ENCODE measurements at regions not wholly inside any gene's neighbourhood (a gene's known extent, or its start where the extent isn't known, plus 50 kb on each side); places are given as distances from the start of the nearest gene placed in this dataset.

DNA sequence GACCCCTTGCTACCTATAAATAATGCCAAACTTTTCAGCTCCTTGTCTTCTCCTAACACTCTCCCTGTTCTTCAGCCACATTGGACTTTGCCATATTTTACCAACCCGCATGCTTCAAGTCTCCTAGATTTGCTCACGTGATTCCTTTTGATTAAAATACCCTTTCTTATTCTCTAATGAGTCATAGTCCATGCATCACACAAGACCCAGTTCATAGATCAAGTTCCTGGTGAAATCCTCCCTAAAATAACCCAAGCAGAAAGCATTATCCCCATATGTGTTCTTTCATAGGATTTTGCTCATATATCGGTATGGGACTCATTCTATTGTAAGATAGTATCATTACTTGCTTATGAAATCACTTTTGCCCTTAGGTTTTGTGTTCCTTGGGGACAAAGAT is 108.9 kb upstream of the STXBP5 start:
- no peak for FAIRE-seq

DNA sequence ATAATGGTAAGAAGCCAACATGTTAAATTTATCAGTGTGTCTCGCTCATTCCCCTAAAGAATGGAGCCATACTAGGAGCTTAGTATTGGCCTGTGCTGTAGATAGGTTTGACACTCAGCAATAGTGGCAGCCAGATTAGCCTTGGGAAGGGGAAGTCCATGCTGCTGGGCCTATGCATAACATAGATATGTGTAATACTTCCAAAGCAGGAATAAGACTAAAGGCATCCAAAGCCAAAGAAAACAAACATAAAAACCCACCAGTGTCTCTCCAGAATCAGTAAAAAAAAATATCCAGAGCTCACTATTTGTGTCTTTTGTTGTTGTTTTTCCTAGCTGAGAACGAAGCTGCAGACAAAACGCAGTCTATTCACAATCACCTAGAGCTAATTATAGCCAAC is 104.2 kb upstream of the STXBP5 start:
- FAIRE-seq: no peak

DNA sequence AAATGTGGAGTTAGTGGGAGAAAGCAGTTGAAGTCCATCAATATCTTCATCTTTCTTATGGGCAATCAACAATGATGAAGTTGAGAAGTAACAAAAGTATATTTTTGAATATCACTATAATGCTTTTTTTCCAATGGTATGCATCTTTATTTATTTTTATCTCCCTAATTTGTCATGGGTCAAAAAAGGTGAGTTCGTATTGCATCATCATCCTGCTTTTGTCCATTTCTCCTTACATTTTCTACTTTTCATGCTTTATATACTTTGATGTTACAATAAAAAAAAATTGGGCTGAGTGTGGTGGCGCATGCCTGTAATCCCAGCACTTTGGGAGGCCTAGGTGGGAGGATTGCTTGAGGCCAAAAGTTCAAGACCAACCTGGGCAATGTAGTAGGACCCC is 101.2 kb upstream of the STXBP5 start:
- FAIRE-seq: no peak

DNA sequence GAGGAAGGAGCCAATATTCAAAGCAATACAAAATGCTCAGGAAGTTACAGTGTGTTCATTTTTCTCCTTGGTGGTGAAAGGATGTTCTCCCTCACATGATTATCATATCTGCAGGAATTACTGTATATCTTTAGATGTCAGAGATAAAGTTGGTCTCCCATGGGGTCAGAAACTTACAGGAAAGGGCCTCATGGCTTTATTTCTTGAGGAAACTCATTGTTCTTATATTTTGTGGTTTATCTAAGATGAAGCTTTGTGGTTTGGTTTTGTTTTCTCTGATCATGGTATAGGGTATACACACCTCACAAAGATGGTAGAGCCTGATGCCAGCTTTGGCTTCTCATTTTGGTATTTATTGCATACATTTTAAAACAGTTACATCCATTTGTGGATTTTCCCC is 100.5 kb upstream of the STXBP5 start:
- no peak for FAIRE-seq

DNA sequence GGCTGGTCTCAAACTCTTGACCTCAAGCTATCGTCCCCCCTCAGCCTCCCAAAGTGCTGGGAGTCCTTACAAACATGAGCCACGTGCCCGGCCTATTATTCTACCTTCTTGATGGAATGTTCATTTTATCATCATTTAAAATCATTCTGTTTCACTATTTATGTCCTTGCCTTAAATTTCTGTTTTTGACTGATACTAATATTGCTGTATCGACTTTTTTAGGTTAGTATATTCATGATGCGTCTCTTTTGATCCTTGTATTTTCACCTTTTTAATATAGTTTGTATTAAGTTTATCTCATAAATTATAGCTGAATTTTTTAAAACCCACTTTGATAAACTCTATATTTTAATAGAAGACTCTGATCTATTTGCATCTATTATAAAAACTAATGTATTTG is 98.4 kb upstream of the STXBP5 start:
- no peak for FAIRE-seq

DNA sequence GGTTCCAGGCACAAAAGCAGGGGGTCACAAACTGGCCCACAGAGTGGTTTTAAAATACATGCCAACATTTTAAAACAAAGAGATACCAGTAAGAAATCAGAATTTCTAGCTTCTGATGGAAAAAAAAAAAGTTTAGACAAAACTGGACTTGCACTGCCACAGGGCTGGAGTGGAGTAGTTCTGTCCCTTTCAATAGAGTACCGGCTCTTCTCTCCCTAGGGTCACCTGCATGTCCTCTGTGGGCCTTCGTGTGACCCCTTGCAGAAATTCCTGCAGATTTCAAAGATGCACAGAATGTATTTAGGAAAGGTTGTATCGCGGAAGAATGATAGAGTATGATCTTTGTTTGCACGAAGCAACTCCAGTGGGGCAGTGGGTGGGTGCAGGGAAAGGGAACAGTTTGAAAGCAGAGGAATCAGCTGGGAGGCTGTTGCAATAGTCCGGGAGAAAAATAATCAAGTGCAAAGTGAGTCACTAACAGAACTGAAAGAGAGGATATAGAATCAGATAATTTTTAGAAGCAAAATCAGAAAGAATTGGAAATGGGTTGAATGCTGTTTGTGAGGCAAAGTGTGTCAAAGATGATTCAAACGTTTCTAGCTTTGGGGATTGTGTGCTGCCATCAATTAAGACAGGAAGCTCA is 97.3 kb upstream of the STXBP5 start:
- no peak for FAIRE-seq

DNA sequence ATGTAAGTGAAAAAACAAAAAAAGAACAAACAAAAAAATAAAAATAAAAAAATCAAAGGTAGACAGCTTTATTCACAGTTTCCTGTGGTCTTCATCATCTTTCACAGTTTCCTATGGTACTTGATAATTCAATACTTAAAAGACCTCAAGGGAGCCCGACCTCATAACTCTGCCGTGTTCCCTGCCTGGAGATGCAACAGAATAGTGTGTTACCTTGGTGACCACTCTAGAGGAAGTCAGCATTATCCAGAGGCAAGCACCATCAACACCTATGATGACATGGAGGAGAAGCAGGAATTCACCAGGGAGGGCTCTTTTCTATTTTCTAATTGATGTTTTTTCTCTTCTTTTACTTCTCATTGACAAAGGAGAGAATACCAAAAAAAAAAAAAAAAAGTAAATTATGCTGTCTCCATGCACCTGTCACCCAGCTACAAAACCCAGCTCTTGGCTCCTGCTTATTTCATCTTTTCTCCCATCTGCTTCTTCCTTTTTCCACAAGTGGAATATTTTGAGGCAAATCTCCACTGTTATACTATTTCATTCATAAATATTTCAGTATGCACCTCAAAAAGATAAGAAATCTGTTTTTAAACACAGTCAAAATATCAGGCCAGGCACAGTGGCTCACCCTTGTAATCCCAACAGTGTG is 95.8 kb upstream of the STXBP5 start:
- no peak for FAIRE-seq

DNA sequence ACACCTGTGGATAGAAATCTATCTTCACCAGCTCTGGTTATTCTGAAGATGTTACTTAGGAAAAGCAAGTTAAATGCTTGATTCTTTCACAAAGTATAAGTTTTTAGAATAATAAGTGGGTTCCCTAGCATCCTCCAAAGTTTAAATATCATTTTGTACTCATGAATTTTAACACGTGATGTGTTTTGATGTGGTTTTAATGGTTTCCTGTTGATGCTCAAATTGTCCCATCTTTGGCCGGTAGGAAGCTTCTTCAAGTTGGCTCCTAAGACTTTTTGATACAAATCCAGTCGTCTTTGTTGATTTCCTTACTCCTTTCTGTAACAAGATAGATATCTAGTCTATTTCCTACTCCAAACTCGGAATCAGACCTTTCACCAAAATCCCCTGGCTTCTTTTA is 94.5 kb upstream of the STXBP5 start:
- FAIRE-seq: no peak

DNA sequence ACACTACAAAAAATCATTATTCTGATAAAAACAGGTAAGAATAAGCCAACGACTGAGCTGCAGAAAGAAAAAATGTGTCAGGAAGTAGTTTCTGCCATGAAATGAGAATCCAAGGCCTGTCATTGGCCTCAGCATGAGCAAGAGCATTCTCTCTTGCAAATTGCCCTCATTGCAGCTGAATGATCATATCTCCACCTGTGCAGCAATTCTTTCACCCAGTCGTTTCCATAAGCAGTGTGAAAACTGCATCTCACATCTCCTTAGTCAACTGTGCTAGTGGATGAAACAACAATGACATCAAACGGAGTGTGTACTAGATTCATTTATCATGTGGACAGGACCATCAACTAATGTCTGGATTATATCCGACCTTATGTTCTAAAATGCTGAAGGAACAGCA is 88.2 kb upstream of the STXBP5 start:
- FAIRE-seq: no peak

DNA sequence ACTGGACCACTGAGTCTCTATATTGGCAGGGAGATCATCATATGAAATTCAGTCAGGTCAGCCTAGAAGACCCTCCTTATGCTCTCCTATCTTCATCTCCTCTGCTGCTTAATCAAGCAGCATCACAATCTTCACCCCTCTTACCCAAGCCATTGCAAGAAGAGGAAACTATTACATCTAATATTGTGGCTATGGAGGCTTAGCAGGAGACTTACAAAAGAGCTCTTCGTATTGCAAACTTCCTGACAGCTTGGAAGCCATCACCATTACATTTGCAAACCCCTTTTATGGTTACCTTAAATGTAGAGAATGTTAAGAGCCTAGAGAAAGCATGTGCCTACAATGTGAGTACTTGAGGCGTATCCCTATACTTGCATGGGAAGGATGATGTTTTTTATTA is 87.2 kb upstream of the STXBP5 start:
- no peak for FAIRE-seq

DNA sequence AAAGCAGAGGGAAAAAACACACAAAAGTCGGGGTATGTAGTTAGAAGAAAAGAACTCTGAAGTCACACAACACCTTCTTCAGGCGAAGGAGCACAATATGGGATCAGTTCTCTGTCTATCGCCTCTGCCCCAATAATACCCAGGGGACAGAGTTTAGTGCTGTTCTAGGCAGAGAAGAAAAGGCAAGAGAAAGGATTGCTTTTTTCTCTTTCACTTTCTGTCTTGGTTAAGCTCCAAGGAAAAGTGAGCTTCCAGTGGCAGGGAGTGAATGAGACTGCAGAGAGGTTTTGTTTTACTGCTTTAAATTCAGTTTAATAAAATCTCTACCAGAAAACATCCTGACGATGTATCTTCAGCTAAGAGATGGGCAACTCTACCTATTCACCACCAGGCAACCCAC is 86.6 kb upstream of the STXBP5 start:
- FAIRE-seq: no peak

DNA sequence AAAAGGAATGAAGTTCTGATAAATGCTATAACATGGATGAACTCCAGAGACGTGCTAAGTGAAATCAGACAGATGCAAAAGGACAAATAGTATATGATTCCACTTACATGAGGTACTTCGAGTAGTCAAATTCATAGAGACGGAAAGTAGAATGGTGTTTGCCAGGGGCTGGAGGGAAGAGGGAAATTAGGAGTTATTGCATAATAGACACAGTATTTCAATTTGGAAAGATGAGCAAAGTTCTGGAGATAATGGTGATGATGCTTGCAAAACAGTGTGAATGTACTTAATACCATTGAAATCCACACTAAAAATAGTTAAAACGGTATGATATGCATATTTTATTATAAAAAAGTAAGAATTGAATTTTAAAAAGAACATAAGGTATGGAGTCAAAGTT is 84.9 kb upstream of the STXBP5 start:
- no peak for FAIRE-seq

DNA sequence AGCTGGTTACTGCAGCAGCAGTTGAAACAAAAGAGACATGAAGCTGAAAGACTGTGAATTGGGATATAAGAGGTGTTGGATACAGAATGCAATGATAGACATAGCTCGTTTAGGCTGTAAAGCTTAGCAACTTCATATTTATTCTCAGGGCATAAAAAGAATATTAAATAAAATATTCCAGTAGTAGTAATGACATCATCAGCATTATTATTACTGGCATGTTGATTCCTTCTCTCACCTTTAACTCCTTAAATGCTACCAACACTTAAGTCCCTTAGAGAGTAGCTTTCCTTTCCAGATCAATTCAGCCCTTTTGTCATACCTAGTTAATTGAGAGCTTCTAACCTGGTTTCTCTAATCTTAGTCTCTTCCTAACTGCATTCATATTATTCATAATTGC is 81.4 kb upstream of the STXBP5 start:
- no peak for FAIRE-seq

DNA sequence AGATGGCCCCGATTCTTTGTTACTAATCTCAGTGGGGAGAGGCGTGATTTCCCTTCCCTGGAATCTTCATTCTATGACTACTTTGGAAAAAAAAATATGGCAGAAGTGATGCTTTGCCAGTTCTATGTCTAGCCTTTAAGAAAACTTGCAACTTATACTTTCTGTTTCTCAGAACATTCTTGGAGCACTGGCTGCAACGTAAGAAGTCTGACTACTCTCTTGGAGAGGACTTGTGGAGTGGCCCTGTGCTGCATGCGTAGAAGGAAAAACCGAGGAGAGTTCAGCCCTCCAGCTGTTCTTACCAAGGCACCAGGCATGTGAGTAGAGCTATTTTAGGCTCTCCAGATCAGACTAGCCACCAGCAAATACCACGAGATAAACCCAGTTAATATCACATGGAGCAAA is 77.6 kb upstream of the STXBP5 start:
- FAIRE-seq: no peak

DNA sequence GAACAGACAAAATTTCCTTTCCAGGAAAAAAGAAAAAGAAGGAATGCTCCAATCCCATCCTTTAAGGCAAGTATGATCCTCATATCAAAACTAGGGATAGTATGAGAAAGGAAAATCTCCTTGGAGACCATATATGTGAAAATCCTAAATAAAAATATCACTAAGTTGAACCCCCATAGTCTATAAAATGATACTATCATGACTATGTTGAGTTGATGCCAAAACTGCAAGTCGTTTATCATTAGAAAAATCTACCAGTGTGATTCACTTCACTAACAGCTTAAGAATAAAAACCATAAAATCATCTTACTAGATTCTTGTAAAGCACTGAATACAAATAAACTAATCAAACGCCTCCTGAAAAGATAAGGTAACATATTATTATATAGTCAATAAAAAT is 76.6 kb upstream of the STXBP5 start:
- FAIRE-seq: no peak

DNA sequence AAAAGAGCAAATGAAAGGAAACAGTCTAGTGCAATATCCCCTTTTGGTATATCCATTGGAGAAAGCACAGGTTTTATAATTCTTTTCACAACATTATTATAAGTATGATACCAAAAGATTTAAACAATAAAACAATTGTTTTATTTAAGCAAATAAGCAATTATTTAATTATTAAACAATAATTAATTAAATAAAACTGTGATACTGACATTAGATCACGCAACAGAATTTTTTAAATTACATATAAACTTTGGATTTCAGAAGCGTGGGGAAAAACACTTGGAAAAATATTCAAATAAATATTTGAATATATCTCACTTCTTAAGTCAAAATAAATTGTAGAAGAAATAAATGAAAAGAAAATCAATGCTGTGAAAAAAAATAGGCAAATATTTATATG is 76.2 kb upstream of the STXBP5 start:
- FAIRE-seq: peak; percentile 84

DNA sequence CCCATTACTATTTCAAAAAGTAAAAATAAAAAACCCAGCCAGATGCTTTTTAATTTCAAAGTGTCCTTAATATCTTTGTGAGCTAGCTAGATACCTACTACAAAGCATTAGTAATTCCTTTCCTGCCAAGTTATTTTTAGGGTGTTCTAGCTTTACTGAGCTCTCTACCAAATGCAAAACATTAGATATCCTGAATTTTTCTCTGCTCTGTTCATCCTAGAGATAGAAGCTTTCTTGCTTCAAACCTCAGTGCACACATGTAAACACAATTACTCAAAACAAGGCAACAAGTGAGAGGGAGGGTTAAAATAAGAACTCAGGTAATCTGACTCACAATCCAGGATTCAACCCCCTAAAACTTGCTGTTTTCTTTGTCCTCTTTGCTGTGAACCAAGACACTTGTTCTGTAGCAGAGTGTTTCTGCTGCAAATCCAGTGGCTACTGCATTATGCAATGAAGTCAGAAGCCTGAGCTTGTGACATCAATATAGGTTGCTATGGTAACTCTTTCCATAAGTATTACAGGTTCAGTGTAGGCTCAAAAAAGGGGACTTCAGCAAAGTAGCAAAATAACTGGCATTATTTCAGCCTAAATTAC is 72.6 kb upstream of the STXBP5 start:
- FAIRE-seq: no peak

DNA sequence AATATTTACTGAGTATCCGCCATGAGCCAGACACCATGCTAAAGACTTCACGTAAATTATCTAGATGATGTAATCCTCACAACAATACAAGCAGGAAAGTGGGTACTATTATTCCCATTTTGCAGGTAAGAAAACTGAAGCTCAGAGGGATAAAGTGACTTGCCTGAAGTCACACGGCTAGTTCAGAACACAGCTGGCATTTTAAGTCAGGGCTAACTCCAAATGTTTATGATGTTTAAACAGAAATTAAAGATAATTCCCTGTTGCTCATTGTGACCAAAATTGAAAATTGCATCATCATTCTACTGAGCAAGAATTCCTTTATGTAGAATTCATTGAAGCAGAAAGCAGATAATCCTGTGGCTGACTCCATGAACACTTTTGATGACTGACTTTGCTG is 71.3 kb upstream of the STXBP5 start:
- no peak for FAIRE-seq

DNA sequence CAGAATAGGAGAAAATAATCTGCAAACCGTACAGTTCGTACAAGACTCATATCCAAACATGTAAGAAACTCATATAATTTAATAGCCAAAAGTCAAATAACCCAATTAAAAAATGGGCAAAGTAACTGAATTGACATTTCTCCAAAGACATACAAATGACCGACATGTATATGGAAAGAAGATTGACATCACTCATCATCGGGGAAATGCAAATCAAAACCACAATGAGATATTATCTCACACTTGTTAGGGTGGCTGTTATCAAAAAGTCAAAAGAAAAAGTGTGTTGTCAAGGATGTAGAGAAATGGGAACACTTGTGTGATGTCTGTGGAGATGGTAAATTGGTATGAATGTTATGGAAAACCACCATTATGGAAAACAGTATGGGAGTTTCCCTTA is 70.5 kb upstream of the STXBP5 start:
- FAIRE-seq: no peak

DNA sequence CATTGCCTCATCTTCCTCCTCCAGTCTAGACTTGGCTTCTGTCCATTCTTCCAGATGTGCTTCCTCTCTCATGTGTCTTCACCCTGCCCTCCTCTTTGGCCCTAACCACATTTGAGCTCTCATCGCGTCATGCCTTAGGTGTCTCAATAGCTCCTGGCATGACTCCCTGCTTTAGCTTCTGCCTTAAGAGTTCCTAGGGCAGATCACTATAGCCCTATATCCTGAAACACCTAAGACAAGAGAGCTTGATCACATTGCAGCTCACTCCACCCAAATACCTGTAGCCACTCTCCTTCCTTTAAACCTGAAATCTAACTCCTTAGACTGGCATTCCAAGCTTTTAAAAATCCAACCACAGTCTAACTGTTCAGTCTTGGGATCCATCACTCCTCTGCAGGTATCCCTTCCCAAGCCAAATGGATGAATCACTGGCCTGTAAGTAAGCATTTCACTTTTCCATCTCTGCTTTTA is 69.0 kb upstream of the STXBP5 start:
- no peak for FAIRE-seq

DNA sequence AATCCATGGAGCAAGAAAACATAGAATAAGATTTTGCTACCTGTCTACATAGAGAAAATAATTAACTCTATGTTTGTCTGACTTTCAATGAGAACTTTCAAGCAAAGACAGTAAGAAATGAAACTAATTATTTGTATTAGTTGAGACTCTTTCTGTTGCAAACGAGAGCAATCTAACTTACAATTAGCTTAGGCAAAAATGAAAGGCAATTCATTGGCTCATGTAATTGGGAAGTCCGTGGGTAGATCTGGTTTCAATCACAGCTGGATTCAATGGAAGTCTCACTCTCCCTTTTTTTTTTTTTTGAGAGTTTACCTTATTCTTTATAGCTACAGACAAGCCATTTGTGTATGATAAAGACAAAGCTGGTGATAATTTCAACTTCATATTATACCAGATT is 68.2 kb upstream of the STXBP5 start:
- FAIRE-seq: no peak

DNA sequence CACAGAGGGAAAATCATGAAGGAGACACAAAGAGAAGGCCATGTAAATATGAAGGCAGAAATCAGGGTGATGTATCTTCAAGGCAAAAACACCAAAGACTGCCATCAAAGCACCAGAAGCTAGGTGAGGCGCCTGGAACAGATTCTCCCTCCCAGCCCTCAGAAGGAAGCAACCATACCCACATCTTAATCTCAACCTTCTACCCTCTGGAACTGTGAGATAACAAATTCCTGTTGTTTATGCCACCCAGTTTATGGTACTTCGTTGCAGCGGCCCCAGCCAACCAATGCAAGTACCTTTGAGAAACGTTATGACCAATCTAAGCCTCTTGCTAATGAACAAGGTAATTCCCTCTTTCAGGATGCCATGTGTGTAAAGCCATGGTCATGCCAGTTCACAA is 66.2 kb upstream of the STXBP5 start:
- FAIRE-seq: no peak

DNA sequence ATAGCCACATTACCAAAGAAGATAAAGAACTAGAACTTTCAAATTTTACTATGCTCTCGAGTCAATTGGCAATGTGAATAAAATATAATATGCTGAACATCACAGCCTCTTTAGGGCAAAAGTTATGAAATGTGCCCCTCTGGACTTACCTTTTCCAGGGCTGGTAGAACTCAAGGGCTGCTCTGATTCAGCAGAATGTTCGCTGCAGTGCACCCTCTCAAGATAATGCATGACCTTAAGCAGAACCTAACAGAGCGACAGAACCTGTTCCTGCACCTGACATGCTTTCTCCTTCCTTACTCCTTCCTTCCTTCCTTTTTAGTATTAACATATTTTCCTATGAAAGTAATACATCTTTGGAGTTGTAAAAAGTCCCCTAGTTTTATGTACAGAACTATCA is 65.4 kb upstream of the STXBP5 start:
- no peak for FAIRE-seq

DNA sequence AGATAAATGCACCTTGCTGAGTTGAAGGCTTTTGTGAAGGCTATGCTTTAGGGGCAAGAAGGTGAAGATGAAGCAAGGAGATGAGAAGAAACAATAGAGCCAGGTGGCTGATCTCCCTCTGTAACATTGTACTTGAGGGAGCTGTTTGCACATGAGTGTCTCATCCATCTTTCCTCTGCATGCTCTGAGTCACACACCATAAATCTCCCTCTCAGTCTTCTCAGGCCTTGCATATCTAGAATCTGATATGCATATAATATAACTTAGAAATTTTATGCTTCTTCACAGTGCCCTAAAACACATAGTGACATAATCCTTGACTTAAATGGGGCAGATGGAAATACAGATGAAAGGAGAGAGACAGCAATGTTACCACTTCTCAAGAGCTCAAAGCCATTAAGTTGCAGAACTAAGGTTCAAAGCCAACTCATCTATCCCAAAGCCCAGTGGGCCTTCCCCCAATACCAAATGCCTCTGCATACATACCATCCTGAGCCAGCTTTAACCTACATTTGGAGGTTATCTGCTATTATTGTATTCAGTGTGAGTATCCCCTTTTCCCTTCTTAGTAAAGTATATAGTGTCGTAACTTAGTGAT is 62.4 kb upstream of the STXBP5 start:
- FAIRE-seq: no peak

Measured in G401.6 (cell line).